ENCODE measurements at regions not wholly inside any gene's neighbourhood (a gene's known extent, or its start where the extent isn't known, plus 50 kb on each side); places are given as distances from the start of the nearest gene placed in this dataset.

GRCh38 chr6:128663238-128663637, 142.8 kb upstream of the PTPRK start:
- DNase-seq: no peak

- DNase-seq: peak; percentile 3
Measured at GRCh38 chr6:128659878-128660622, 139.7 kb upstream of the PTPRK start.

GRCh38 chr6:128659276-128659675, 138.9 kb upstream of the PTPRK start:
- DNase-seq: no peak

- peak; percentile 23 for DNase-seq
Measured at GRCh38 chr6:128657181-128657580, 136.8 kb upstream of the PTPRK start.

- peak; percentile 97 for DNase-seq
Measured at GRCh38 chr6:128655978-128656498, 135.6 kb upstream of the PTPRK start.

GRCh38 chr6:128648022-128648598, 127.7 kb upstream of the PTPRK start:
- no peak for DNase-seq

- DNase-seq: no peak
Measured at GRCh38 chr6:128642132-128642531, 121.7 kb upstream of the PTPRK start.

- peak; percentile 34 for DNase-seq
Measured at GRCh38 chr6:128641703-128642102, 121.3 kb upstream of the PTPRK start.

- DNase-seq: no peak
Measured at GRCh38 chr6:128638817-128639216, 118.4 kb upstream of the PTPRK start.

- no peak for DNase-seq
Measured at GRCh38 chr6:128635219-128635618, 114.8 kb upstream of the PTPRK start.

- no peak for DNase-seq
Measured at GRCh38 chr6:128632131-128632530, 111.7 kb upstream of the PTPRK start.

GRCh38 chr6:128631031-128631430, 110.6 kb upstream of the PTPRK start:
- no peak for DNase-seq

GRCh38 chr6:128630213-128630612, 109.8 kb upstream of the PTPRK start:
- DNase-seq: no peak

- no peak for DNase-seq
Measured at GRCh38 chr6:128617285-128617684, 96.9 kb upstream of the PTPRK start.

- no peak for DNase-seq
Measured at GRCh38 chr6:128616342-128616741, 95.9 kb upstream of the PTPRK start.

GRCh38 chr6:128606611-128607010, 86.2 kb upstream of the PTPRK start:
- no peak for DNase-seq

- no peak for DNase-seq
Measured at GRCh38 chr6:128605961-128606360, 85.6 kb upstream of the PTPRK start.

GRCh38 chr6:128601060-128601459, 80.7 kb upstream of the PTPRK start:
- peak; percentile 35 for DNase-seq

GRCh38 chr6:128600397-128600951, 80.1 kb upstream of the PTPRK start:
- peak; percentile 98 for DNase-seq

GRCh38 chr6:128599036-128599435, 78.6 kb upstream of the PTPRK start:
- no peak for DNase-seq

- DNase-seq: no peak
Measured at GRCh38 chr6:128598571-128598970, 78.2 kb upstream of the PTPRK start.

- DNase-seq: peak; percentile 11
Measured at GRCh38 chr6:128597956-128598355, 77.6 kb upstream of the PTPRK start.

- DNase-seq: no peak
Measured at GRCh38 chr6:128597004-128597403, 76.6 kb upstream of the PTPRK start.

GRCh38 chr6:128595544-128595943, 75.1 kb upstream of the PTPRK start:
- no peak for DNase-seq

Measured in fibroblast of skin of right biceps (primary cell).